Thyroid gland (tissue), 4 donors: ENCODE measurements at regions not wholly inside any gene's neighbourhood (a gene's known extent, or its start where the extent isn't known, plus 50 kb on each side); places are given as distances from the start of the nearest gene placed in this dataset.

ENCODE experiments used
- CTCF ChIP-seq, 6 experiments: fragments of 200-600 bp in 3 of 6; fragments of 450-650 bp in 3 of 6; sonication (generic) in 3 of 6; IDR thresholded peaks; one replicate each; pipeline ENCODE4 v1.5.1; 2016 to 2019; ENCODE audit warnings: antibody characterized with exemption in 6 of 6, mild to moderate bottlenecking in 2 of 6, inconsistent platforms in 1 of 6, moderate library complexity in 1 of 6
- POLR2A ChIP-seq, 2 donors: fragments of 450-650 bp; IDR thresholded peaks; one replicate each; pipeline ENCODE4 v1.6.1; 2017; ENCODE audit warnings: antibody characterized with exemption in 2 of 2, mild to moderate bottlenecking in 2 of 2, moderate library complexity in 1 of 2

- TF ChIP-seq POLR2A (IDR thresholded peaks at IDR 0.05) (no peak), CTCF (IDR thresholded peaks at IDR 0.05) (no peak)
Measured at GRCh38 chr1:163820226-163820625, 498.5 kb downstream of the NUF2 start.
